A549 (cell line): ENCODE measurements at regions not wholly inside any gene's neighbourhood (a gene's known extent, or its start where the extent isn't known, plus 50 kb on each side); places are given as distances from the start of the nearest gene placed in this dataset.

Experiments
- CEBPB ChIP-seq, 2 experiments: fragments of >200 bp in 1 of 2; sonication (Bioruptor Twin) in 1 of 2; formaldehyde crosslinking in 1 of 2; IDR thresholded peaks; 2 replicates each; pipeline ENCODE4 v1.6.1; 2012 to 2016
- EP300 ChIP-seq, 2 experiments: fragments of >200 bp; sonication (Bioruptor Twin); formaldehyde crosslinking; IDR thresholded peaks; 2 replicates in 1 of 2; 3 replicates in 1 of 2; pipeline ENCODE4 v1.6.1; 2016 to 2017
- TF ChIP-seq, protein P1 (sequence below): fragments of >200 bp; sonication (Bioruptor Twin); formaldehyde crosslinking; IDR thresholded peaks from 3 replicates; pipeline ENCODE4 v1.5.1; 2016

DNA sequence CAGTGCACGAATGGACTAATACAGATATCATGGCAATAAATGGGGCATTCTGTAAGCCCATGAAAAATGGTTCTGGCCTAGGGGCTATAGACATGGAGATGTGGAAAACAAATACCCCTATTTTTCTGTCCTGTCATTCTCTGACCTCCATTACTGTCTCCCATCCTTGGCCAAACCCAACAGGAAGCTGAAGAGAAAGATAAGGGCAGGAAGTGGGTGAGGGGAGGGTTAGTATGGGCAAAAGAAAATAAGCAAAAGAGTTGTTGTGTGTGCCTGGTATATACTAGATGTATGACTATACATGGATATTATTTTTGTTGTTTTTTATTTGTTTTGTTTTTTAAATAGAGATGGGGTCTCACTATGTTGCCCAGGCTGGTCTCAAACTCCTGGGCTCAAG is 339.3 kb downstream of the PCNX1 start:
- TF ChIP-seq, protein P1, sequence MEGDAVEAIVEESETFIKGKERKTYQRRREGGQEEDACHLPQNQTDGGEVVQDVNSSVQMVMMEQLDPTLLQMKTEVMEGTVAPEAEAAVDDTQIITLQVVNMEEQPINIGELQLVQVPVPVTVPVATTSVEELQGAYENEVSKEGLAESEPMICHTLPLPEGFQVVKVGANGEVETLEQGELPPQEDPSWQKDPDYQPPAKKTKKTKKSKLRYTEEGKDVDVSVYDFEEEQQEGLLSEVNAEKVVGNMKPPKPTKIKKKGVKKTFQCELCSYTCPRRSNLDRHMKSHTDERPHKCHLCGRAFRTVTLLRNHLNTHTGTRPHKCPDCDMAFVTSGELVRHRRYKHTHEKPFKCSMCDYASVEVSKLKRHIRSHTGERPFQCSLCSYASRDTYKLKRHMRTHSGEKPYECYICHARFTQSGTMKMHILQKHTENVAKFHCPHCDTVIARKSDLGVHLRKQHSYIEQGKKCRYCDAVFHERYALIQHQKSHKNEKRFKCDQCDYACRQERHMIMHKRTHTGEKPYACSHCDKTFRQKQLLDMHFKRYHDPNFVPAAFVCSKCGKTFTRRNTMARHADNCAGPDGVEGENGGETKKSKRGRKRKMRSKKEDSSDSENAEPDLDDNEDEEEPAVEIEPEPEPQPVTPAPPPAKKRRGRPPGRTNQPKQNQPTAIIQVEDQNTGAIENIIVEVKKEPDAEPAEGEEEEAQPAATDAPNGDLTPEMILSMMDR: no peak
- TF ChIP-seq CEBPB (IDR thresholded peaks at IDR 0.05) (no peak), EP300 (IDR thresholded peaks at IDR 0.05) (no peak)
